ENCODE measurements at regions not wholly inside any gene's neighbourhood (a gene's known extent, or its start where the extent isn't known, plus 50 kb on each side); places are given as distances from the start of the nearest gene placed in this dataset.

DNA sequence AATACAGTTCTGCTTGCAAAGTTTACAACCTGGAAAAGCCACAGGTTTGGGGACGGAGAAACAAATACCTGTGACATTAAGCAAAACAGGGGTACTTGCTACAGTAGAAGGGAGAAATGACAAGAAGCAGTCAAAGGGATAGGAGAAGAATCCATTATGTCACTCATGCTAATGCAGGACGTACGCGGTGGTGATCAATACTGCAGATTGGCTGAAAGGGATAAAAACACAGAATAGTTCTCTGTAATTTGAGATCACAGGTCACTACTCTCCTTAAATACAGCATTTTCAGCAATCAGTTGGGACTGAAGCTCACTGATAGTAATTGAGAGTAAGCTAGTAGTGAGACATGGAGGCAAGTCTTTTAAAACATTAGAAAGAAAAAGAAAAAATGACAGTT is 130.3 kb upstream of the MTAP start:
- no peak for DNase-seq

DNA sequence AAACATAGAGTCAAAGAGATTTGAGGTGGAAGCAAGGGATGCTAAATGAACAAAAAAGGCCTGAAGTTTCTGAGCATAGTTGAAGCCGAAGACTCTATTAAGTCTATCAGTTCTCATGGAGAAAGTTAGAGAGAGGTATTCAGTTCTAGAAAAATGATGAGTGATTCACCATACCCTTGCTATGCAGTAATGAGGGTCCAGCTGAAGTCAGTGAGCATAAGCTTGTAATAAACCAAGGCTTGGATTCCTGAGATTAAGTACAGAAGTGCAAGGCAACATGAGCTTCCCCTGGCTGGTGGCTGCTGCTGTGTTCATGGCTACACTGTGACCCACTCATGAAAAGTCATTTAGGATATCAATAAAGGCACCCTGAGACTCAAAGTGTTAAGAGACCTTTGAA is 129.7 kb upstream of the MTAP start:
- DNase-seq, result no peak

DNA sequence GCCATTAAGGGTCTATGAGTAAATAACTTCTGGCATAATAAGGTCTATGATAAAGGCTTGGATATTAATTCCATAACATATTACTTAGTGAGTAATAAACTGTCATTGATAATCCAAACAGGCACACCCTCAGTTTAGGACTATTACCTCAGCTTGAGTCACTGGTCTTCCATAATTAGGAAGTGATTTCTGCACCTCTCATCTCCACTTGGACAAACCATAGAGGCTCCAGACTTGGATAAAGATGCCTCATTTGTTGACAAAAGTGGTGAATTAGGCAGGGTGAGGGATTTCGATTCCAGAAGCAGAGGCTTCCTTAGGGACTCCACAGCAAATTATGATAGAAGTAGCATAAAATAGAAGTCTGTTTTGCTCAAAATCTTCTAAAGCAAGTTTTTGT is 127.5 kb upstream of the MTAP start:
- DNase-seq, result no peak

DNA sequence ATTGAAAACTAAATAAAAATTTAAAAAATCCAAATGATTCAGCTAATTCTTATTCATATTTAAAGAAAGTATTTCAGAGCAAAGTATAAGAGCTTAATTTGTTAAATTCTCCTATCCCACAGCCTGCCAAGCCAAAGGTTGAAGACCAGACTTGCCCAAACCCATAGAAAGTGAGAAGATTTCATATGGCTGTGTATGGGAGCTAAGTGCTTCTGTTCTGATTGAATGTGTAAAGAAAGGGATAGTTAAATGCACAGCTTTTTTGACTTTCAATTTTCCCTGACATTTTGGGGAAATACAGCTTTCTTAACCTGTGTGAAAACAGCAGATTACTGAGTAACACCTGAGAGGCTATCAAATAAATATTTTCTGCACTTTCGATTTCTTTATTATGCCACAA is 125.0 kb upstream of the MTAP start:
- no peak for DNase-seq

DNA sequence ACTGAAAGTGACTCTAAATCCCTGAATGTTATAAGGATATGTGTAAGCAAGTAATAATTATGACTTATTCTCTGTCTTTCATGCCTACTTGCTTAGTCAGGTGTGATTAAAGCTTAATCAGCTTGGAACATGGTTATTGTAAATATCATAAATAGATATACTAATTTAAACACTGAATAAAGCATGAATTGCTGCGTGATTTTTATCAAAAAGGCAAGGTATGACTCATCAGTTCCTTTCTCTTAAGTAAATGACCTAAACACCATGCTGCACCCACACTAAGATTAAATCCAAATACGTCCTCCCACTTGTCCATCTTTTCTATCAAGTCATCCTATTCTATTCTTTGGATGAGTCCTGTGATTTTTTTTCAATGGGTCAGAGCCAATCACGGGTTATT is 124.6 kb upstream of the MTAP start:
- DNase-seq, result no peak

DNA sequence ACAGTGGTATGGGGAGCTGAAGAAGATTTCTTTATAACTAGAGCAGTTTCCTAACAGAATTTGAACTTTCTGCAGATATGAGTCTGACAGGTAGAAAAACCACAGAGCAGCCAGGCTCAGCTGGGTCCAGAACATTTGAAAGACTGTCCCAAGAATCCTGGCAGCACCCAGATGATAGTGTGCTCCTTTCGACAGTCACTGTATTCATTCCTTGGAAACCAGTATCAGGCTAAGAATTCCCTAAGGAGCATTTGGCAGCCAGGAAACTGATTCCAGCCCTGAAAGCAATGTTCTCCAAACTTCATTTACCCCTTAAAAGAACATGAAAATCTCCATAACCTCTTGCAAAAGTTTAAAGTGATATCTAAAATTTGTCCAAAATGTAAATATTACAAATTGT is 123.0 kb upstream of the MTAP start:
- no peak for DNase-seq

DNA sequence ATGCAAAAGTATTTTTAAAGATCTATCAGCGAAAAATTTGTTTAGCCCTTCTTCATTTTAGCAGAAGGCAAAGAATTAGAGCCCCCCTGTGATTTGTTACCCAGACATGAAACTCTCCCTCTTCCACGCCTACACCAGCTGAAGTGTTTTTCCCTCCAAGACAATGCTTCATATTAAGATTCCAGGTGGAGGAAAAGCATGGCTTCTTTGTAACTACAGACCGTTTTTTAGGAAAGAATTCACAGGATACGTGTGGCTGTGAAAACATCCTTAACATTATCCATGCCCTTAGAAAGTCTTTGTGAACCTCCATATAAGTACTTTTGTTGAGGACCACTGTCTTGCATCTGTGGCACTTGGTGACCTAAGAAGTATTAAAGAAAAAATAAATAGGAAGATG is 121.8 kb upstream of the MTAP start:
- no peak for DNase-seq

DNA sequence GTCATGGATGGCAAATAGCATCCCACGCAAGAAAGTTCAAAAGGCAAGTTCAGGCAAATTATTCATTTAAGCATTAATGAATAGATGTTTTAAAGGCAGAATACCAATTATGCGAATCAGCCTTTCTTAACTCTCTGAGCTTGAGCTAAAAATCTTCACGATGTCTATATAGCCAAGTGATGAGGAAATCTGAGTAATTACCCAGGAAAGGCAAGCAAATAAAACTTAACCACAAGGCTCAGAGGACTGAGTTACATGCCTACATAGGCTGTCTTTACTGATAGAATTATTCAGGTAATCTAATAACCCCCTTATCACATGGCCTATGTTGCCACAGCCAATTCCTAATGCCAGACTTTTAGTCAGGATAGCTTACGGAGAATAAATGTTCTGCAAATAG is 120.8 kb upstream of the MTAP start:
- DNase-seq, result no peak

DNA sequence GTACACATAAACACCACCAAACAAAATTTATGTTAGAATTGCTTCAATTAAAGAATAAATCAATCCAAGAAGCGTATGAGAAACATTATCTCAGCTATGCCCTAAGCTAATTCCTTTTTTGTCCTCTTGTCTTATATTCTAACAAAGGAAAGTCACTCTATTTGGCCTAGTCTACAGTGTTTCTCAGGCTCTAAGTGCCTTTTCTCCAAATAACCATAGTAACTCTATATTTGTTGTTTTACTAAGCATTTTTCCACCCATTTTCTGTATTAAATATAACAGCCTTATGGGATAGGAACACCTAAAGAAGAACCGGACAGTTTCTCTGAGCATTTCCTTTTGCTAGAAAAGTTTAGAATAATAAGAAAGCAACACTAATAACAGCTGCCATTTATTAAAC is 120.1 kb upstream of the MTAP start:
- no peak for DNase-seq

DNA sequence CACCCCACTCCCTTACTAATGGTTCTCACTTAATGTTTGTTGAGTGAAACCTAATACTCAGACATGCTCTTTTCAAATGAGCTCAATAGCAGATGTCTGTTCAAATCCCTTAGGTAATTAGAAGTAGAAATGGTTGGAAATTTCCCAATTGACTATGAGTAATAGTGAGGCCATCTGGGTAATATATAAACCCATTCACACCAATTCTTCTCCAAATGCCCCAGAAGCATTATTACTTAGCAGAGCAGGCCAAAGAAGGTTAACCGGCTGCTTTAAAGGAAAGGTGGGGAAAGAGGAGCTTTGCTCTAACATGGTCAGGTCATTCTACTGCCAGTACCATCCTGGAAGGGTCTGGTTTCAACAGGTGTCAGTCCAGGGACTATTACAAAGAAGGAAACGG is 119.5 kb upstream of the MTAP start:
- no peak for DNase-seq

DNA sequence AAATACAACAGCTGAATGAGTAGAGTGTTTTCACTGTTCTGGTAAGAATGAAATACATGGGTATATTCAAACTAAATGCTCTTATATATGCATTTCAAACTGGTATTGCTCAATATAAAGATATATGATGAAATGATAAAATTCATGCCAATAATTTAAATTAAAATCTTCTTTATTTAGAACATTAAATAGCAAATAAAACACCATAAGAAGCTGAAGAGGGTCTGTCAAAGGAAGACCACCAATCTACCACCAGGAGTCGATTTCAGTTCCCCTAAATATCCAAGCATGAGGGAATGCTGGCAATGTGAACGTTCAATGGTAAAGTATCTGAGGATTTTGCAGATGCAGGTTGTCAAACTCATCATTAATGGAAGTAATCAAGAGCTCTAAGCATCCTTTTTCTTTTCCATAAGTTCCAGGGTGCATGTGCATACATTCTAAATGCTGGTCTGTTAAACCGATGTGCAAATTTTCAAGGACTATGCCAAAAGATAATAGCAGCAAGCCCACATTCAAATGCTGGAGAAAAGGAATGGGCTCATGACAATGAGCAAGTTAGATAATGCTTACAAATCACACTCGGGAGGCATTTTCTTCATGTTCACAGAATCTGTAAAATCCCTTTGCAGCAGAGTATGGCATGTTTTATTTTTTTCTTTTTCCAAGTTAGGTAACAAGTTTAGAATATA is 118.8 kb upstream of the MTAP start:
- no peak for DNase-seq

DNA sequence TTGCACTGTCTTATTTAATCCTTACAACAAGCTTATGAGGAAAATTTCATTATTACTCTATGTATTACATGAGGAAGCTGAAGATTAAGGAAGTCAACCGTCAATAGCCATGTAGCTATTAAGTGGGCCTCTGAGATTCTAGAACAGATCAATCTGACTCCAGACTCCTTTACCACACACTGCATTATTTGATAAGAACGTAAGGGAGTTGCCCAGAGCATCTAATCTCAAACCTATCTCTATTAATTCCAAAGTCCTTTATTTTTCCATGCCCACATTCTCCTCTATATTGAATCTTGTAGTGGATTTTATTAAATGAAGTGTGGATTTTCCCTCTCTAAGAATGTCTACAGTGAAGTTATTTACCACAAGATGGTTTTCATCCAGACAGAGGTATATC is 118.2 kb upstream of the MTAP start:
- no peak for DNase-seq

DNA sequence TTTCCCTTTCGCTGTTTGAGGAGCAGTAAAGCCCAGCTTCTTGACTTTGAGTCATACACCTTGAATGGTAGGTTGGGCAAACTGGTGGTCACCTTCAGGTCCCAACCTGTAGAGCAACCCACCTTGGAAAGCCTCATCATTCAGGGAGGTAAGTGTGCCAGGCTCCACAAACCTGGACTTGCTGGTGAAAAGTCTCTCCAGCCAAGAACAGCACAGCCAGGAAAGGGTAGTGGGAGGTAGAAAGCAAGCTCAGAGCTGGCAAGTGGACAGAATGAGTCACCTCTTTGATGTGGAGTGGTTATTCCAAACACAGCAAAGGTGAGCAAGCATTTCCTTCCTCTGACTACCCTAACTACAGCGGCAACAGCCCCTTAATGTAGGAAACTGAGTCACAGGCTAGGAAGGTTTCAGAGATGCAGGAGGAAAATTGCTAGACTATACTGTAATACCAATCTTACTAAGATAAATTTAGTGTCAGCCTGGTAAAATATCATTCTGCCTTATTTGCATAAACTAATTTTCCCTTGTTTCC is 117.5 kb upstream of the MTAP start:
- peak; percentile 84 for DNase-seq

DNA sequence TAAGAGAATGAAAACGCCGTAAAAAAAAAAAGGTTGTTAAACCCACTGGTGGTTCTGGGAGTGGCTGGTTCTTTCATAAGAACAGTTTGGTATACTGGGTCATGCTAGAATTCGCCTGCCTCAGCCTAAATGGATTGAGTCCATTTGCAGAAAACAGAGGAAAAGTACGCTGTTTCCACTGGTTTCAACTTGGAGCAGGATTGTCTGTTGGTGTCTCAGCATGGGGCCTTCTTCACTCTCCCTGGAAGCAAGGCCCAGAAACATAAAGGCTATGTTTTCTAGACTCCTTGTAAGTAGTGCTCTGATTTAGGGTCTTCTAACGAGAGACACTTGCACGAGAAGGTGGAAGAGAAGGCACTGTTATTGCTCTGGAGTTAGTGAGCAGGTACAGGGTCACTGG is 116.9 kb upstream of the MTAP start:
- DNase-seq, result no peak

DNA sequence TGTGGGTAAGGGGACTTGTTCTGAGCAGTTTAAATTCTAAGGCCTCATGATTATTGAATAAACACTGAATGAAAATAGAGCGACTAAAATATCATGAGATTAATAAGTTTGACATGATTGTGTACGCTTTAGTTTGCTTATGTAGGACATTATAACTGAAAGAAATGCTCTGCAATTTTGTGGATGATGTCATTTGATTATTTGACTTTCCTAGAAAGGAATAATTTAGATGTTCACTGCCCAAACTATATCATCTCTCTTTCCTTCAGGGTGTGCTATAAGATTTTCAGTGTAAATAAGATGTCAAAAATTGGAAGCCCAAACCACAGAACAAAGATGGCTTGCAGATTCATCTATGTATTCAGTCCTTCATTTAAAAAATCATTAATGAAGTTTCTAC is 115.7 kb upstream of the MTAP start:
- DNase-seq, result no peak

DNA sequence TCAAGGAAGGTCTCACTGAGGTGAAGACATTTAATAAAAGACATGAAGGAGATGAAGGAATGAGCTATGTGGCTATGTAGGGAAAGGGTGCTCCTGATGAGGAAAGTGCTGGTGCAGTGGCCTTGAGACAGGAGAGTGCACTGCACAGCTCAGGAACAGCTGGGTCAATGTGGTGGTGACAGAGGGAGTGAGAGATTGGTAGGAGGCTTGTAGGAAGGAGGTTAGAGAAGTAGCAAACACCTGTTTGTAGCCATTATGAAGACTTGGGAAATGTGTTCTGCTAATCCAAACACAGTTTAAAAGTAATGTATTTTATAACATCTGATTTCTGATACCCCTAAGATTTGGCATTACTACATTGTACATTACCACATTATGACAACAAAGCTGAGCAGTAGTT is 115.1 kb upstream of the MTAP start:
- DNase-seq, result no peak

DNA sequence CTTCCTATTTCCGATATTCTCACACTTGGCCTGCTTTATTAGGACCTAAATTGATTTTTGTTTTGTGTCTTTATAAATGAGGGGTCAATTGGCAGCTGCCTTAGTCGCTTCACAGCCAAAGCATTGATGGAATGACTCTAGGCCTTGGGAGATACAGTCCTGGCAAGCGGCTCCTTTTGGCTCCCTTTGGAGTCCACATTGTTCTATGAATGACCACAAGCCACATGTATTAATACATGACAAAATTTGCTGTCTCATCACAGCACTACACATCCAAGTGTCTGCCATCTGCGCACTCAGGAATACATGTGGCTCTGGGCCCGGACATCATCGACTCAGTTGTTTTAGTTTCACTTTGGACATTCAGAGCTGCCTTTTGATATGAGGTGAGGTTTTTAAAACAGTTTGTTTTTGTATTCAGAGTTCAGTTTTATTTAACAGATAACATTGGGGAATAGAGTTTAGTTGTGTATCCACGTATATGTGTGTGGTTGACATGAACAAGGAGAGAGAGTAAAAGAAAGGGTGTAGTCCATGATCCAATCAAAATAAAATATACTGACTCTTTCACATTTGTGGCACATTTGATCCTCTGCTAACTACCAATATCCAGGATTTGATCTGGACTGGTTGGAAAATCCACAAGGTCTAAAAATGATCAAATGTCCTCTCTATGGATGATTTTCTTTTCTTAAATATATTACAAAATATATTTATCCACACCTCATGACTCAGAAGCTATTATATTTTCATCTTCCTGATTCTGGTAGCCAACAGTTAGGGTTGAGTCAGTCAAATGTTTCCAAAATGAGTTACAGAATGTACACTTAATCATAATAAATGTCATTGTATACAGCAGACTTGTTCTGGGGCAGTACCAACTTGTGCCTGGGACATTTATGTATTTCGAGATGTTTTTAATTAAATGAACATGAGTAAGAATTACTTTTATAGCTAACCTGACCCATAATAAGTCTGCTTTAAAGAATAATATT is 114.0 kb upstream of the MTAP start:
- no peak for DNase-seq

DNA sequence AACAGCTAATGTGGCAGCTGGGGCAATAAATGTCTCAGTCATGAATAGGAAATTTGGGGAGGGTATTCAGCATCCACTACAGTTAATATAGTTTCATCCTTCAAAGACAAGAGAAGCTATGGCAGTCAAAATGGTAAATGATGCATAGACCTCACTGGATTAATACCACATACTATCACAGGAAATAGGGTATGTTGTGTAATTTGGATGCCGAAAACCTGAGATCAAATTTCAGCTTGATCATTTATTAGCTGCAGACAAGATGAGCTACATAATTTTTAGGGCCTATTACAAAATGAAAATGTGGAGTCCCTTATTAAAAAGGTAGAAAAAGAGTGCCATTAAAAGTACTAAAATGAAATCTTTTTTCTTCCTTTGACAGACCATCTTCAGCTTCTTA is 112.6 kb upstream of the MTAP start:
- no peak for DNase-seq

DNA sequence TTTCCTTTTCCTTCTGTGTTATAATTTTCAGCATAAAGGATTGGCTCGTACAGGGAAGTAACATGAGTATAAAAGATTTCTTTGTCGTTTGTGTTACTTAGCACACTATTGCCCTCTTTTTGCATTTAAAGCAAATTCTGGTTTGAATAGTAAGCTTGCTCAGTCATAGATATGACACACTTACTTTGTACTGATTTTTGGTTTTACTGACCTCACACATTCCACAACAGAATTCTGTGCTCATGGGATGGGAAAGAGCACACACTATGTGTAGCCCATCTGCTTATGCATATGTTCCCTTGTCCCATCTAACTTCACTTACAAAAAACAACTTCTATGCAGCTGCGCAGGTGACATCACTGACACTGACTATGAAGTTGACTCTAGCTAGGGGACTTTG is 111.9 kb upstream of the MTAP start:
- DNase-seq, result no peak

DNA sequence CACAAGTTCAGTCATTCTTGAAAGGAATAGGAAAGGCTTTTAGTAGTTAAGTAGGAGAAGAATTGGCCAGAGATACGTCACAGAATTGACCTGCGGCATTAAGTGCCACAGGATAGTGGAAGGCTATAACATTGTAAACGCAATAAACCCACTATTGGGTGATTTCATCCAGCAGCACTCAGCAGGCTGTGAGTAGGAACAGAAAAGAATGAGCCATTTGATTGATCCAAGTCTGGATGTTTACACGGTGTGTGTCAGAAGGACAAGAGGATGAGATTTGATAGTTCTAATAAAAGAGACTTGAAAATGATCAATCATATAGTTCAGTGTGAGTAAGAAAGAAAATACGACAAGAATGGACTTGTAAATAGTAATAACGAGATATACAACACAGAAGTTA is 110.0 kb upstream of the MTAP start:
- no peak for DNase-seq

DNA sequence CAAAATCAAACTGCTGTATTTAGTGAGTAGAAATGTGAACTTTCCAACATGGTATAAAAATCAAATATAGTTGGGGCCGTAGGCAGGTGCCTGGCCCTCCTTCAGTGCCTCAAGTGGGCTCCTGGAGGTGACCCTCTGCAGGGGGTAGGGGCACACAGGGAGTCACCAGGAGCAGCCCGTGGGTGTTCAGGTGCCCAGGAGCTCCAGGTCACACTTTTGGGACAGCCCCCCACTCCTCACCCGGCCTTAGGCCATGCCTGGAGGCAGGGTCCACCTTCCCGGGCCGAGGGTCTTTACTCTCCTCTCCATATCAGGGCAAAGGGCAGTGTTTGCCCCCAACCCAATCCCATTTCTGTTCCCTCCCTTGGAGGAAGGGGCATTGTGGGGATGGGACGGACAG is 108.0 kb upstream of the MTAP start:
- DNase-seq, result no peak

DNA sequence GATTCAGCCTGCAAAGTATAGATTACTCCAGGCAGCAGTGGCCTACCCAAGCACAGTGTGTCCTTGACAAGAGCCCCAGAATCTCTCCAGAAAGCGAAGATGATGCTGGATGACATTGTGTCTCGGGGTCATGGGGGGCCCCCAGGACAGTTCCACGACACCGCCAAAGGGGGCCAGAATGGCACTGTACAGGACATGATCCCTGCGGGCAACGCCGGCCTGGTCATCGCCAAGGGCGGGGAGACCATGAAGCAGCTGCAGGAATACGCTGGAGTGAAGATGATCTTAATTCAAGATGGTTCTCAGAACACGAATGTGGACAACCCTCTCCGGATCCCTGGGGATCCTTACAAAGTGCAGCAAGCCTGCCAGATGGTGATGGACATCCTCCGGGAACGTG is 107.0 kb upstream of the MTAP start:
- DNase-seq, result no peak

DNA sequence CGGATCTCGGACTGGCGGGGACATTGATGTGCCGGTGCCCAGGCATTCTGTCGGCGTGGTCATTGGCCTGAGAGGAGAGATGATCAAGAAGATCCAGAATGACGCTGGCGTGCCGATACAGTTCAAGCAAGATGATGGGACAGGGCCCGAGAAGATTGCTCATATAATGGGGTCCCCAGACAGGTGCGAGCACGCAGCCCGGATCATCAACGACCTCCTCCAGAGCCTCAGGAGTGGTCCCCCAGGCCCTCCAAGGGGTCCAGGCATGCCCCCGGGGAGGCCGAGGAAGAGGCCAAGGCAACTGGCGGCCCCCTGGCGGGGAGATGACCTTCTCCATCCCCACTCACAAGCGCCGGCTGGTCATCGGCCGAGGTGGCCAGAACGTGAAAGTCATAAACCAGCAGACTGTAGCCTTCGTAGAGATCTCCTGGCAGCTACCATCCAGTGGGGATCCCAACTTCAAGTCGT is 106.5 kb upstream of the MTAP start:
- DNase-seq, result no peak

DNA sequence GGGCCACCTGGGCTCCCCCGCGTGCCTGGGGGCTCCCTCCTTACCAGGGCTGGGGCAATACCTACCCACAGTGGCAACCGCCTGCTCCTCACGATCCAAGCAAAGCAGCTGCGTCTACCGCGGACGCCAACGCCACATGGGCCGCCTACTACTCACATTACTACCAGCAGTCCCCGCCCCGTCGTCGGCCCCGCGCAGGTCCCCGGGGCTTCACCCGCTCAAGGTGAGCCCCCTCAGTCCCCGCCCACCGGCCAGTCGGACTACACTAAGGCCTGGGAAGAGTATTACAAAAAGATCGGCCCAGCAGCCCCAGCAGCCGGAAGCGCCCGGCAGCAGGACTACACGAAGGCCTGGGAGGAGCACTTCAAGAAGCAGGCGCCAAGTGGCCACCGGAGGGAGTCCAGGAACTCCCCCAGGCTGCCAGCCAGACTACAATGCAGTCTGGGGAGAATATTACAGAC is 106.0 kb upstream of the MTAP start:
- peak; percentile 84 for DNase-seq
